ENCODE measurements at regions not wholly inside any gene's neighbourhood (a gene's known extent, or its start where the extent isn't known, plus 50 kb on each side); places are given as distances from the start of the nearest gene placed in this dataset.

GRCh38 chr6:27839626-27840475 is 72.3 kb downstream of the OR2B2 start:
- TF ChIP-seq CTCF (IDR thresholded peaks at IDR 0.05; ENCODE audit: partially characterized antibody, unreplicated experiment), result no peak
- no peak for DNase-seq
- Mint-ChIP-seq H3K27ac (ENCODE audit: unreplicated experiment) (peak overlapping the region; percentile 76), H3K36me3 (ENCODE audit: unreplicated experiment) (no peaks in the 10 kb centered on the region), H3K4me1 (ENCODE audit: low read depth, unreplicated experiment) (peaks cover 14% of the 10 kb centered on the region), H3K9me3 (ENCODE audit: unreplicated experiment) (peaks cover 8% of the 10 kb centered on the region), H3K27me3 (ENCODE audit: unreplicated experiment) (peaks cover 6% of the 10 kb centered on the region), H3K4me3 (ENCODE audit: unreplicated experiment) (no peak overlapping the region)

GRCh38 chr6:27838945-27839625 is 73.1 kb downstream of the OR2B2 start:
- H3K27me3 Mint-ChIP-seq (ENCODE audit: unreplicated experiment), result peaks cover 6% of the 10 kb centered on the region
- DNase-seq, result peak; percentile 65
- no peak for TF ChIP-seq CTCF (IDR thresholded peaks at IDR 0.05; ENCODE audit: partially characterized antibody, unreplicated experiment)
- no peak overlapping the region for H3K4me3 Mint-ChIP-seq (ENCODE audit: unreplicated experiment)
- H3K27ac Mint-ChIP-seq (ENCODE audit: unreplicated experiment), result no peak overlapping the region
- H3K36me3 Mint-ChIP-seq (ENCODE audit: unreplicated experiment), result no peaks in the 10 kb centered on the region
- H3K9me3 Mint-ChIP-seq (ENCODE audit: unreplicated experiment), result peaks cover 8% of the 10 kb centered on the region
- H3K4me1 Mint-ChIP-seq (ENCODE audit: low read depth, unreplicated experiment), result peaks cover 14% of the 10 kb centered on the region

- no peak overlapping the region for H3K27ac Mint-ChIP-seq (ENCODE audit: unreplicated experiment)
- no peaks in the 10 kb centered on the region for H3K36me3 Mint-ChIP-seq (ENCODE audit: unreplicated experiment)
- peaks cover 6% of the 10 kb centered on the region for H3K27me3 Mint-ChIP-seq (ENCODE audit: unreplicated experiment)
- peaks cover 14% of the 10 kb centered on the region for H3K4me1 Mint-ChIP-seq (ENCODE audit: low read depth, unreplicated experiment)
- TF ChIP-seq CTCF (IDR thresholded peaks at IDR 0.05; ENCODE audit: partially characterized antibody, unreplicated experiment), result no peak
- peak; percentile 85 for DNase-seq
- H3K4me3 Mint-ChIP-seq (ENCODE audit: unreplicated experiment), result no peak overlapping the region
- H3K9me3 Mint-ChIP-seq (ENCODE audit: unreplicated experiment), result peaks cover 8% of the 10 kb centered on the region
Observed at GRCh38 chr6:27838058-27838944, 73.9 kb downstream of the OR2B2 start.

- no peak for TF ChIP-seq CTCF (IDR thresholded peaks at IDR 0.05; ENCODE audit: partially characterized antibody, unreplicated experiment)
- peaks cover 8% of the 10 kb centered on the region for H3K9me3 Mint-ChIP-seq (ENCODE audit: unreplicated experiment)
- no peaks in the 10 kb centered on the region for H3K36me3 Mint-ChIP-seq (ENCODE audit: unreplicated experiment)
- no peak overlapping the region for H3K4me3 Mint-ChIP-seq (ENCODE audit: unreplicated experiment)
- H3K27me3 Mint-ChIP-seq (ENCODE audit: unreplicated experiment), result peaks cover 6% of the 10 kb centered on the region
- no peak for DNase-seq
- H3K4me1 Mint-ChIP-seq (ENCODE audit: low read depth, unreplicated experiment), result peaks cover 14% of the 10 kb centered on the region
- H3K27ac Mint-ChIP-seq (ENCODE audit: unreplicated experiment), result no peak overlapping the region
Observed at GRCh38 chr6:27837625-27838057, 74.6 kb downstream of the OR2B2 start.

All from glutamatergic neuron (in vitro differentiated cells).